ENCODE measurements at regions not wholly inside any gene's neighbourhood (a gene's known extent, or its start where the extent isn't known, plus 50 kb on each side); places are given as distances from the start of the nearest gene placed in this dataset.

- no peak for DNase-seq
- intact Hi-C loops (cut with DNase I), result no loop called here
- H3K9me3 ChIP-seq (replicated peaks in 1 of 3), result no peaks in the 10 kb centered on the region
- TF ChIP-seq POLR2A (IDR thresholded peaks at IDR 0.05) (no peak), CTCF (IDR thresholded peaks at IDR 0.05) (no peak)
- peaks cover 0 to 8% of the 10 kb centered on the region in 2 donors for H3K4me1 ChIP-seq (replicated peaks in 1 of 2)
- H3K36me3 ChIP-seq (replicated peaks in 1 of 2), result no peaks in the 10 kb centered on the region
- no peak overlapping the region for H3K4me3 ChIP-seq
- H3K27me3 ChIP-seq, result no peaks in the 10 kb centered on the region
- 94 to 98% (median 97%) methylated on average over 2 of the region's 2 CpGs for WGBS, 4 donors
- H3K27ac ChIP-seq, result no peak overlapping the region
Observed at GRCh38 chr17:37831986-37832385, 87.1 kb upstream of the HNF1B start.

GRCh38 chr17:37831492-37831891 is 86.6 kb upstream of the HNF1B start:
- no peak overlapping the region for H3K27ac ChIP-seq
- intact Hi-C loops (cut with DNase I), result no loop called here
- no peak for DNase-seq
- TF ChIP-seq CTCF (IDR thresholded peaks at IDR 0.05) (no peak), POLR2A (IDR thresholded peaks at IDR 0.05) (no peak)
- no peaks in the 10 kb centered on the region for H3K9me3 ChIP-seq (replicated peaks in 1 of 3)
- peaks cover 0 to 13% of the 10 kb centered on the region in 2 donors for H3K4me1 ChIP-seq (replicated peaks in 1 of 2)
- 86 to 94% (median 91%) methylated on average over 5 of the region's 5 CpGs for WGBS, 4 donors
- no peaks in the 10 kb centered on the region for H3K36me3 ChIP-seq (replicated peaks in 1 of 2)
- H3K27me3 ChIP-seq, result no peaks in the 10 kb centered on the region
- H3K4me3 ChIP-seq, result no peak overlapping the region

GRCh38 chr17:37830151-37830993 is 85.5 kb upstream of the HNF1B start:
- no peak for DNase-seq
- no peaks in the 10 kb centered on the region for H3K9me3 ChIP-seq (replicated peaks in 1 of 3)
- no peak for TF ChIP-seq POLR2A (IDR thresholded peaks at IDR 0.05)
- TF ChIP-seq CTCF (IDR thresholded peaks at IDR 0.05), result no peak
- H3K27me3 ChIP-seq, result no peaks in the 10 kb centered on the region
- H3K36me3 ChIP-seq (replicated peaks in 1 of 2), result no peaks in the 10 kb centered on the region
- intact Hi-C loops (cut with DNase I), result no loop called here
- H3K4me1 ChIP-seq (replicated peaks in 1 of 2), result peaks cover 0 to 16% of the 10 kb centered on the region in 2 donors
- no peak overlapping the region for H3K27ac ChIP-seq
- no peak overlapping the region for H3K4me3 ChIP-seq
- WGBS, 4 donors, result 77 to 81% (median 78%) methylated on average over 12 of the region's 12 CpGs

GRCh38 chr17:37829592-37830123 is 84.8 kb upstream of the HNF1B start:
- Histone ChIP-seq H3K4me1 (replicated peaks in 1 of 2) (peaks cover 0 to 16% of the 10 kb centered on the region in 2 donors), H3K27me3 (no peaks in the 10 kb centered on the region), H3K27ac (no peak overlapping the region), H3K9me3 (replicated peaks in 1 of 3) (no peaks in the 10 kb centered on the region), H3K4me3 (no peak overlapping the region), H3K36me3 (replicated peaks in 1 of 2) (no peaks in the 10 kb centered on the region)
- DNase-seq, result peak in 1 of 7 donors; percentile 38
- 55 to 68% (median 64%) methylated on average over 5 of the region's 5 CpGs for WGBS, 4 donors
- intact Hi-C loops (cut with DNase I), result no loop called here
- no peak for TF ChIP-seq CTCF (IDR thresholded peaks at IDR 0.05)
- no peak for TF ChIP-seq POLR2A (IDR thresholded peaks at IDR 0.05)

Data from adrenal gland (tissue), 9 donors.